Lower leg skin (tissue), 4 donors: ENCODE measurements at regions not wholly inside any gene's neighbourhood (a gene's known extent, or its start where the extent isn't known, plus 50 kb on each side); places are given as distances from the start of the nearest gene placed in this dataset.

ENCODE experiments used
- DNase-seq, 2 donors: peaks; one replicate each; pipeline ENCODE4 v3.0.0-alpha.2; 2019; ENCODE audit warnings: low spot score in 2 of 2
- H3K4me3 ChIP-seq: fragments of 200-600 bp; sonication (generic); 2 replicates; pipeline ENCODE4 v1.5.1; 2017; ENCODE audit warnings: mild to moderate bottlenecking, low read depth; ENCODE audit not compliant: poor library complexity, severe bottlenecking
- CTCF ChIP-seq, 3 donors: fragments of 450-650 bp; IDR thresholded peaks; one replicate each; pipeline ENCODE4 v1.5.1; 2016; ENCODE audit warnings: antibody characterized with exemption in 3 of 3, mild to moderate bottlenecking in 3 of 3, moderate library complexity in 2 of 3
- POLR2A ChIP-seq, 2 donors: fragments of 450-650 bp; IDR thresholded peaks; one replicate each; pipeline ENCODE4 v1.6.1; 2016 to 2017; ENCODE audit warnings: antibody characterized with exemption in 2 of 2, mild to moderate bottlenecking in 1 of 2, moderate library complexity in 1 of 2
- WGBS, 2 donors: methylation state at CpG; one replicate each; pipeline ENCODE4 v1.1.5; 2018; 5-methylcytosine and 5-hydroxymethylcytosine counted together
- intact Hi-C: fragments of 100-400 bp; cut with DNase I; formaldehyde crosslinking; loops from one replicate; pipeline ENCODE4 v1.15.0; 2023; ENCODE audit warnings: low total_unique reads

GRCh38 chr10:125535559-125535958 lies 147.4 kb downstream of the TEX36 start:
- no peak for TF ChIP-seq POLR2A (IDR thresholded peaks at IDR 0.05)
- no peak for TF ChIP-seq CTCF (IDR thresholded peaks at IDR 0.05)
- 84 to 87% methylated on average over 8 of the region's 8 CpGs for WGBS, 2 donors
- intact Hi-C loops: no loop called here
- no peak overlapping the region for H3K4me3 ChIP-seq
- DNase-seq: no peak

GRCh38 chr10:125534515-125534914 lies 148.4 kb downstream of the TEX36 start:
- intact Hi-C loops: no loop called here
- DNase-seq: no peak
- H3K4me3 ChIP-seq: no peak overlapping the region
- whole genome bisulfite sequencing, 2 donors: 63 to 65% methylated on average over 5 of the region's 5 CpGs
- TF ChIP-seq CTCF (IDR thresholded peaks at IDR 0.05): no peak
- TF ChIP-seq POLR2A (IDR thresholded peaks at IDR 0.05): no peak

- intact Hi-C loops: no loop called here
- no peak for TF ChIP-seq POLR2A (IDR thresholded peaks at IDR 0.05)
- no peak for TF ChIP-seq CTCF (IDR thresholded peaks at IDR 0.05)
- H3K4me3 ChIP-seq: no peak overlapping the region
- DNase-seq: no peak
- WGBS, 2 donors: 63 to 71% methylated on average over 8 of the region's 8 CpGs
Measured at GRCh38 chr10:125533866-125534265, 149.1 kb downstream of the TEX36 start.

GRCh38 chr10:125531465-125531864 lies 151.5 kb downstream of the TEX36 start:
- H3K4me3 ChIP-seq: no peak overlapping the region
- TF ChIP-seq POLR2A (IDR thresholded peaks at IDR 0.05) (no peak), CTCF (IDR thresholded peaks at IDR 0.05) (no peak)
- WGBS, 2 donors: 65 to 70% methylated on average over 12 of the region's 12 CpGs
- DNase-seq: peak in 1 of 2 donors; percentile 39
- intact Hi-C loops: no loop called here

GRCh38 chr10:125523347-125523746 lies 159.6 kb downstream of the TEX36 start:
- TF ChIP-seq CTCF (IDR thresholded peaks at IDR 0.05): no peak
- no peak for TF ChIP-seq POLR2A (IDR thresholded peaks at IDR 0.05)
- WGBS, 2 donors: 84 to 87% methylated on average over 10 of the region's 10 CpGs
- peak in 1 of 2 donors; percentile 50 for DNase-seq
- no peak overlapping the region for H3K4me3 ChIP-seq
- intact Hi-C loops: no loop called here
